Mesenchymal stem cell (in vitro differentiated cells and primary cell): ENCODE measurements at regions not wholly inside any gene's neighbourhood (a gene's known extent, or its start where the extent isn't known, plus 50 kb on each side); places are given as distances from the start of the nearest gene placed in this dataset.

Experiments
- DNase-seq: peaks from one replicate; pipeline ENCODE4 v3.0.0-alpha.2; 2013
- H2AFZ ChIP-seq: one replicate; pipeline ENCODE4 v1.6.1; 2013; ENCODE audit warnings: low read depth, mild to moderate bottlenecking, control low read depth, inconsistent platforms, low read length, moderate library complexity
- H2AK5ac ChIP-seq: 2 replicates; pipeline ENCODE4 v1.6.1; 2013; ENCODE audit warnings: low read length, moderate library complexity, mild to moderate bottlenecking, inconsistent platforms; ENCODE audit not compliant: severe bottlenecking
- H2BK120ac ChIP-seq: one replicate; pipeline ENCODE4 v1.6.1; 2013; ENCODE audit warnings: low read depth, mild to moderate bottlenecking, inconsistent platforms, low read length, moderate library complexity
- H2BK12ac ChIP-seq, 2 experiments: one replicate each; pipeline ENCODE4 v1.6.1; 2013; ENCODE audit warnings: inconsistent platforms in 2 of 2, low read length in 2 of 2, mild to moderate bottlenecking in 2 of 2, moderate library complexity in 2 of 2, control low read depth in 1 of 2
- H2BK15ac ChIP-seq: one replicate; pipeline ENCODE4 v1.6.1; 2013; ENCODE audit warnings: mild to moderate bottlenecking, low read depth, inconsistent platforms; ENCODE audit not compliant: poor library complexity, severe bottlenecking
- H2BK5ac ChIP-seq: 2 replicates; pipeline ENCODE4 v1.6.1; 2013; ENCODE audit warnings: low read depth, mild to moderate bottlenecking, low read length, control low read depth, inconsistent platforms; ENCODE audit not compliant: poor library complexity, severe bottlenecking
- H3K14ac ChIP-seq, 2 experiments: one replicate each; pipeline ENCODE4 v1.6.1; 2013; ENCODE audit warnings: inconsistent platforms in 2 of 2, low read length in 2 of 2, control low read depth in 1 of 2, mild to moderate bottlenecking in 1 of 2, moderate library complexity in 1 of 2
- H3K18ac ChIP-seq, 2 experiments: one replicate each; pipeline ENCODE4 v1.6.1; 2013; ENCODE audit warnings: inconsistent platforms in 2 of 2, low read length in 2 of 2, control low read depth in 1 of 2, low read depth in 1 of 2, mild to moderate bottlenecking in 1 of 2
- H3K23ac ChIP-seq, 2 experiments: one replicate each; pipeline ENCODE4 v1.6.1; 2013; ENCODE audit warnings: inconsistent platforms in 2 of 2, low read length in 2 of 2, mild to moderate bottlenecking in 2 of 2, moderate library complexity in 2 of 2, control low read depth in 1 of 2
- H3K27ac ChIP-seq: 2 replicates; pipeline ENCODE4 v1.5.1; 2013; ENCODE audit warnings: mild to moderate bottlenecking, moderate library complexity, low read length, control low read depth, inconsistent platforms; ENCODE audit not compliant: poor library complexity, severe bottlenecking
- H3K27me3 ChIP-seq, 2 experiments: 2 replicates each; pipeline versions ENCODE4 v1.6.1 to v1.7.0; 2013; ENCODE audit warnings: low read length in 2 of 2, mild to moderate bottlenecking in 2 of 2, moderate library complexity in 2 of 2, control low read depth in 1 of 2, inconsistent platforms in 1 of 2; ENCODE audit not compliant: control insufficient read depth in 1 of 2, insufficient read depth in 1 of 2
- H3K36me3 ChIP-seq, 2 experiments: 2 replicates each; pipeline versions ENCODE4 v1.6.1 to v1.7.0; 2013; ENCODE audit warnings: low read length in 2 of 2, control low read depth in 1 of 2, inconsistent platforms in 1 of 2, low read depth in 1 of 2, mild to moderate bottlenecking in 1 of 2; ENCODE audit not compliant: insufficient read depth in 2 of 2, control insufficient read depth in 1 of 2
- H3K4ac ChIP-seq, 2 experiments: one replicate each; pipeline ENCODE4 v1.6.1; 2013; ENCODE audit warnings: inconsistent platforms in 2 of 2, low read length in 2 of 2, mild to moderate bottlenecking in 2 of 2, moderate library complexity in 2 of 2, control low read depth in 1 of 2, low read depth in 1 of 2
- H3K4me1 ChIP-seq: 2 replicates; pipeline ENCODE4 v1.6.1; 2013; ENCODE audit warnings: low read depth, low read length, control low read depth; ENCODE audit not compliant: control insufficient read depth, insufficient read depth
- H3K4me2 ChIP-seq: 2 replicates; pipeline ENCODE4 v1.6.1; 2013; ENCODE audit warnings: low read length, mild to moderate bottlenecking, inconsistent platforms; ENCODE audit not compliant: poor library complexity, severe bottlenecking
- H3K4me3 ChIP-seq, 2 experiments: 2 replicates each; pipeline versions ENCODE4 v1.5.1 to v1.7.0; 2013; ENCODE audit warnings: low read length in 2 of 2, mild to moderate bottlenecking in 2 of 2, control low read depth in 1 of 2, low read depth in 1 of 2; ENCODE audit not compliant: insufficient read depth in 1 of 2
- H3K79me1 ChIP-seq: replicated peaks from 2 replicates; pipeline ENCODE4 v1.6.1; 2013; ENCODE audit warnings: mild to moderate bottlenecking, control low read depth, low read length, inconsistent platforms; ENCODE audit not compliant: poor library complexity, severe bottlenecking
- H3K9ac ChIP-seq: 2 replicates; pipeline ENCODE4 v1.7.0; 2013; ENCODE audit warnings: mild to moderate bottlenecking, low read length, moderate library complexity
- H3K9me3 ChIP-seq: 2 replicates; pipeline ENCODE4 v1.7.0; 2013; ENCODE audit warnings: mild to moderate bottlenecking, low read length; ENCODE audit not compliant: control insufficient read depth
- H4K8ac ChIP-seq: one replicate; pipeline ENCODE4 v1.6.1; 2013; ENCODE audit warnings: inconsistent platforms, mild to moderate bottlenecking, low read length, moderate library complexity
- H4K91ac ChIP-seq: one replicate; pipeline ENCODE4 v1.6.1; 2013; ENCODE audit warnings: mild to moderate bottlenecking, low read length, inconsistent platforms
- WGBS: methylation state at CpG from one replicate; pipeline ENCODE4 v1.1.7; 2013; ENCODE audit warnings: mixed read lengths; 5-methylcytosine and 5-hydroxymethylcytosine counted together

- Histone ChIP-seq H3K9me3 (no peaks in the 10 kb centered on the region), H3K18ac (peak overlapping the region; percentile 64 to 82), H3K4me3 (peak overlapping the region; percentile 67 to 82), H3K36me3 (no peaks in the 10 kb centered on the region), H2BK15ac (no peak overlapping the region), H3K79me1 (no peaks in the 10 kb centered on the region), H2AFZ (peak overlapping the region; percentile 21), H3K4me2 (peak overlapping the region; percentile 84), H3K27ac (no peak overlapping the region), H3K14ac (no peak overlapping the region), H2BK120ac (no peak overlapping the region), H3K4me1 (peaks cover 3% of the 10 kb centered on the region), H4K8ac (peak overlapping the region; percentile 95), H3K9ac (peak overlapping the region; percentile 90), H2BK5ac (no peak overlapping the region), H3K23ac (peak overlapping the region in 1 of 2 experiments; percentile 34), H2BK12ac (peak overlapping the region in 1 of 2 experiments; percentile 34), H2AK5ac (no peak overlapping the region), H3K27me3 (no peaks in the 10 kb centered on the region), H3K4ac (peak overlapping the region; percentile 27 to 65), H4K91ac (peak overlapping the region; percentile 53)
- WGBS, result 2% methylated on average over 57 of the region's 57 CpGs
- peak; percentile 80 for DNase-seq
Measured at GRCh38 chr9:6703898-6704639, 53.7 kb upstream of the KDM4C start.

GRCh38 chr9:6702707-6703106 lies 55.1 kb upstream of the KDM4C start:
- Histone ChIP-seq H3K4me2 (no peak overlapping the region), H2BK120ac (no peak overlapping the region), H2AFZ (no peak overlapping the region)

GRCh38 chr9:6696178-6696577 lies 50.6 kb upstream of the GLDC start:
- H3K4ac ChIP-seq, result no peak overlapping the region
- H2AK5ac ChIP-seq, result no peak overlapping the region
- H3K14ac ChIP-seq, result no peak overlapping the region
- H3K4me3 ChIP-seq, result no peak overlapping the region
- H3K9me3 ChIP-seq, result no peaks in the 10 kb centered on the region
- H2BK12ac ChIP-seq, result no peak overlapping the region
- H4K8ac ChIP-seq, result no peak overlapping the region
- no peak overlapping the region for H2BK15ac ChIP-seq
- H4K91ac ChIP-seq, result no peak overlapping the region
- H3K18ac ChIP-seq, result no peak overlapping the region
- no peaks in the 10 kb centered on the region for H3K27me3 ChIP-seq
- no peak overlapping the region for H2BK120ac ChIP-seq
- no peak overlapping the region for H2BK5ac ChIP-seq
- no peaks in the 10 kb centered on the region for H3K4me1 ChIP-seq
- no peak overlapping the region for H3K4me2 ChIP-seq
- 78% methylated on average over 9 of the region's 9 CpGs for WGBS
- no peak overlapping the region for H2AFZ ChIP-seq
- no peak overlapping the region for H3K27ac ChIP-seq
- DNase-seq, result no peak
- H3K23ac ChIP-seq, result no peak overlapping the region
- H3K36me3 ChIP-seq, result no peaks in the 10 kb centered on the region
- H3K79me1 ChIP-seq, result no peaks in the 10 kb centered on the region
- H3K9ac ChIP-seq, result no peak overlapping the region

More at GRCh38 chr9:6702707-6703106, 55.1 kb upstream of the KDM4C start:
- DNase-seq, result no peak
- no peak overlapping the region for H2BK15ac ChIP-seq
- no peaks in the 10 kb centered on the region for H3K79me1 ChIP-seq
- no peak overlapping the region for H2BK12ac ChIP-seq
- no peaks in the 10 kb centered on the region for H3K36me3 ChIP-seq
- no peaks in the 10 kb centered on the region for H3K9me3 ChIP-seq
- H3K4me1 ChIP-seq, result peaks cover 3% of the 10 kb centered on the region
- no peak overlapping the region for H3K4me3 ChIP-seq
- H2BK5ac ChIP-seq, result no peak overlapping the region
- no peak overlapping the region for H4K8ac ChIP-seq
- H3K14ac ChIP-seq, result no peak overlapping the region
- H4K91ac ChIP-seq, result no peak overlapping the region
- no peak overlapping the region for H3K9ac ChIP-seq
- H3K27me3 ChIP-seq, result no peaks in the 10 kb centered on the region
- H3K27ac ChIP-seq, result no peak overlapping the region
- no peak overlapping the region for H3K4ac ChIP-seq
- no peak overlapping the region for H2AK5ac ChIP-seq
- 98% methylated on average over 6 of the region's 7 CpGs for WGBS
- H3K18ac ChIP-seq, result no peak overlapping the region
- no peak overlapping the region for H3K23ac ChIP-seq

GRCh38 chr9:6695121-6695814 lies 49.7 kb upstream of the GLDC start:
- WGBS, result 92% methylated on average over 7 of the region's 7 CpGs
- Histone ChIP-seq H2AFZ (no peak overlapping the region), H3K27ac (no peak overlapping the region), H2BK120ac (no peak overlapping the region), H3K4ac (no peak overlapping the region), H3K4me1 (no peaks in the 10 kb centered on the region), H4K8ac (no peak overlapping the region), H2AK5ac (no peak overlapping the region), H3K79me1 (no peaks in the 10 kb centered on the region), H3K9me3 (no peaks in the 10 kb centered on the region), H3K23ac (no peak overlapping the region), H3K9ac (no peak overlapping the region), H2BK5ac (no peak overlapping the region), H2BK12ac (no peak overlapping the region), H3K14ac (no peak overlapping the region), H3K4me3 (no peak overlapping the region), H3K4me2 (no peak overlapping the region), H2BK15ac (no peak overlapping the region), H3K18ac (no peak overlapping the region), H4K91ac (no peak overlapping the region), H3K27me3 (no peaks in the 10 kb centered on the region), H3K36me3 (no peaks in the 10 kb centered on the region)
- no peak for DNase-seq
